HG03354 (cell line): ENCODE measurements at regions not wholly inside any gene's neighbourhood (a gene's known extent, or its start where the extent isn't known, plus 50 kb on each side); places are given as distances from the start of the nearest gene placed in this dataset.
"Not testable (repeated sequence)": the region's sequence is repeated elsewhere in the genome, so short reads cannot be mapped to it uniquely, and the experiment has no call there.

ENCODE experiments used
- ATAC-seq: cut with Tn5 transposase; IDR thresholded peaks from one replicate; pipeline ENCODE4 v1.9.1; 2021; ENCODE audit warnings: mild to moderate bottlenecking; ENCODE audit not compliant: unreplicated experiment, poor library complexity, severe bottlenecking

DNA sequence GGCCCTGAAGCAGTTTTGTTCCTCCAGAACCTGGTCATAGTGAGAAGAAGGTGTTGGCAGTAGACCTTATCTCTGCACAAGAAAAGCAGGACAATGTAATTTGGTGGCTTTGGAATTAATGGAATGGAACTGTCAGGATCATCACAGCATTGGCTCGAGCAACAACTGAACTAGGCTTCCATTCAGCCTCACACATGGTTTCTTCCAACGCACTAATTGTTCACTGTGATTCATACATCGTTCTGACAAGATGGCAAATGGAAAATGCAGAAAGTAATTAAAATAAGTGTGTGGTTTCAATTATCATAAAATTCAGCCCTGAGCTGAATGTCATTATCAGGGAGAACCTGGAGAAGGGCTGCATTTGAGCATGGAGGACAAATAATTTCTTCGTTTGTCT, 80.6 kb downstream of the MFSD1 start:
- no peak for ATAC-seq

GRCh38 chr3:158896729-158897128, 94.9 kb downstream of the MFSD1 start:
- ATAC-seq, result no peak

GRCh38 chr3:158906749-158907148, 104.9 kb downstream of the MFSD1 start:
- no peak for ATAC-seq

GRCh38 chr3:158908187-158908734, 106.4 kb downstream of the MFSD1 start:
- ATAC-seq, result no peak

- ATAC-seq, result no peak
Observed at GRCh38 chr3:158909870-158910269, 108.0 kb downstream of the MFSD1 start.

GRCh38 chr3:158911586-158911985, 109.7 kb downstream of the MFSD1 start:
- ATAC-seq, result no peak

DNA sequence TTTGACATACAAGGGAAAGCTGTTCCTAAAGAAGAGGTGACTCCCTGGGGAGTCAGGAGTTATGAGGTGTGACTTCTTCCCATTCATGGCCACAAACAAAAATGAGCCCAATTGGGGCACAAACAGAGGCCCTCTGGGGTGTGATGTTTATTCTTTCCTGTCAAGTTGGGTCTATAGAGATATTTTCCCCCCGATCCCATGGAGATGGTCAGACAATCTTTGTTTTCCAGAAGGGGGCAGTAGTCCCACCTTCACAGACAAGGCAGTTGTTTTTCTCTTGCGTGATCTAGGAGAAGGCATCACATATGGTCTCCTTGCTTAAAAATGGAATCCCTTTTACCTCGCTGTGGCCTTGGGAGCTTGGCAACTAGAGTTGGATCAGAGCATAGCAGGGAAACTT, 110.3 kb downstream of the MFSD1 start:
- ATAC-seq, result no peak

- ATAC-seq, result no peak
Observed at GRCh38 chr3:158912621-158913020, 110.8 kb downstream of the MFSD1 start.

GRCh38 chr3:158916111-158916510, 114.3 kb downstream of the MFSD1 start:
- ATAC-seq, result no peak

DNA sequence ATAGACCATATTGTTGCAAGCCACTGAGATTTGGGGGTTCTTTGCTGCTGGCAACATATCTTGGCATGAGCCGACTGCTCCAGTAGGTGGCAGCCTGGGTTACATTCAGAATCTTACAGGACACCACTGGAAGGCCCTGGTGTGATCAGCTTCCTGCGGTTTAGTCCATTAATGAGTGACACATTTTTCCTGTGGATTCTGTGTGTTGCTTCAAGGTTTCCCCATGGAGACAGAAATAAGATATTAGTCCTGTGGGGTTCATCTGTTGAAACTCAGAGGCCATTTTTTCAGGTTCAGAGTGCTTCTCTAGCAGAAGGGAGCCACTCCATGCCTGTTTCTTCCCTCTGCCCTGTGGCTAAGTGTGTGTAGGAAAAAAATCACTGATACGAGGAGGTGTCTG, 116.2 kb downstream of the MFSD1 start:
- ATAC-seq, result peak; percentile 90

GRCh38 chr3:158918451-158918850, 116.6 kb downstream of the MFSD1 start:
- ATAC-seq, result no peak

GRCh38 chr3:158920371-158920770, 118.5 kb downstream of the MFSD1 start:
- ATAC-seq, result no peak

GRCh38 chr3:158925021-158925420, 123.2 kb downstream of the MFSD1 start:
- ATAC-seq, result no peak

DNA sequence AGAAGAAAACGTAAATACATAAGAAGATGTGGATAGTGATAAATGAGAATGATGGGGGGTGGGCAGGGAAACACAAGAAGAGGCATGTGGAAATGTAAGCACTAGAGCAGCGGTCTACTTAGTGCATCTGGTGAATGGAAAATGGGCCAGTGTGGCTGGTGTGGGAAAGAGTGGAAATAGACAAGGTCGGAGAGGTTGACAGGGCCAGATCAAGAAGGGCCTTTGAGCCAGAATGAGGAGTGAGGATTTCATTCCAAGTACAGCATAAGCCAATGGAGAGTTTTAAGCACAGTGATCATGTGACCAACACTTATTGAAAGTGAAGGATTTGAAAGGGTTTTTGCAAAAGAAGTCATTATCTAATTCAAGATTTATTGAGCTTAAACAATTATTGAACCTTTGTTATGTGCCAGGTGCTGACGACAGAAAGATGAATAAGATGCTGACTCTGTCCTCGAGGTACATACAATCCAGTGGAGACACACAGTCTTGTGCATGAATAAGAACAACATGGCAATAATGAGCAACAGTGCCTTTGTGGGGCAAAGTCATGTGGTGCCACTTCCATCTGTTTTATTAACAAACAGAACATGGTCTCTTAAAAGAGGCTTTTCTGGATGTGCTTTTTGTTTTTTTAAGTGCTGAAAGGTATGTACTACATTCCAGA, 124.1 kb downstream of the MFSD1 start:
- no peak for ATAC-seq

GRCh38 chr3:158935846-158936245, 134.0 kb downstream of the MFSD1 start:
- ATAC-seq, result no peak

DNA sequence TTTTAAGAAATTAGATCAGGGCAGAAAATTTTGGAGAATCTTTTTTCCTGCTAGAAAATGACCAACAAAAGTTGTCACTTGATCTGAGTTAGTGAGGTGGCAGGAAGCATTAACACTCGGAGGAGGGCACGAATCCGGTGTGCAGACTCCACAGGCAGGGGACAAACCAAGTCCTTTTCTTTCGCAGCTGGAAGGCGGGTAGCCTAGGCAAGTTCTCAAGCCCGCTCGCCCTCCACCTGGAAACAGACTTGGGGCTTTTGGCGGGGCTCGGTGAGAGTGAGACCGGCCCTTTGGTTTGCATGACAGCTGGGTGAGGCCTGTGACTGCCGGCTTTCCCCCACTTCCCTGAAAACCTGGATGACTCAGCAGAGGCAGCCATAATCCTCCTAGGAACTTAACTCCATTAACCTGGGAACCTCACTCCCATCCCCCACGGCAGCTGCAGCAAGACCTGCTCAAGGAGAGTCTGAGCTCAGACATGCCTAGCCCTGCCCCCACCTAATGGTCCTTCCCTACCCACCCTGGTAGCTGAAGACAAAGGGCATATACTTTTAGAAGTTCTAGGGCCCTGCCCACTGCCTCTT, 134.8 kb downstream of the MFSD1 start:
- ATAC-seq, result no peak

- no peak for ATAC-seq
Observed at GRCh38 chr3:158950178-158950901, 148.5 kb downstream of the MFSD1 start.

GRCh38 chr3:158953131-158953530, 151.3 kb downstream of the MFSD1 start:
- ATAC-seq, result no peak

GRCh38 chr3:158954420-158954819, 152.6 kb downstream of the MFSD1 start:
- ATAC-seq, result no peak

GRCh38 chr3:158957777-158958176, 155.9 kb downstream of the MFSD1 start:
- ATAC-seq, result not testable (repeated sequence)

DNA sequence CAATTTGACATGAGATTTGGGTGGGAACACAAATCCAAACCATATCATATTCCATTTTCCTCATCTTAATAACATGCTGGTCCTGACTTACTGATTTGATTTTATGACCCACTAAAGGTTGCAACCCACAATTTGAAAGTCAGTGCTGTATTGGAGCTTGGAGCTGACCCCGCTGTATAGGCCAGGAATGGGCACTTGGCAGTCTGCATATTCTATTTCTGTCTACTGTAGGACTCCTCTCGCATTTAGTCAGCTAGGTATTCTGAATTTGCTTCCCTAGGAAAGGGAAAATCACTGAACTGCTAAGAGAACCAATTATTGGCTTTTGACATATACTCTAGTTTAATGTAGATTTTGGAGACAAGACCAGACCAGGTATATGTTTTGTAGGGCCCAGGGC, 157.0 kb downstream of the MFSD1 start:
- ATAC-seq, result no peak
